IPS-20b (cell line): ENCODE measurements at regions not wholly inside any gene's neighbourhood (a gene's known extent, or its start where the extent isn't known, plus 50 kb on each side); places are given as distances from the start of the nearest gene placed in this dataset.

ENCODE experiments used
- H3K27ac ChIP-seq: one replicate; pipeline ENCODE4 v1.5.1; 2013; ENCODE audit warnings: low read length
- H3K27me3 ChIP-seq: 2 replicates; pipeline ENCODE4 v1.6.1; 2013; ENCODE audit warnings: mild to moderate bottlenecking, low read length, inconsistent platforms; ENCODE audit not compliant: insufficient read depth
- H3K36me3 ChIP-seq: 2 replicates; pipeline ENCODE4 v1.6.1; 2013; ENCODE audit warnings: low read depth, mild to moderate bottlenecking, inconsistent platforms, low read length, moderate library complexity; ENCODE audit not compliant: insufficient read depth
- H3K4me1 ChIP-seq: 2 replicates; pipeline ENCODE4 v1.6.1; 2013; ENCODE audit warnings: mild to moderate bottlenecking, control low read depth, inconsistent platforms, low read length, moderate library complexity; ENCODE audit not compliant: insufficient read depth
- H3K4me3 ChIP-seq: 2 replicates; pipeline ENCODE4 v1.5.1; 2013; ENCODE audit warnings: mild to moderate bottlenecking, low read length, inconsistent platforms
- H3K9ac ChIP-seq: 2 replicates; pipeline ENCODE4 v1.6.1; 2013; ENCODE audit warnings: low read depth, mild to moderate bottlenecking, inconsistent platforms, low read length, moderate library complexity
- H3K9me3 ChIP-seq: 2 replicates; pipeline ENCODE4 v1.6.1; 2013; ENCODE audit warnings: mild to moderate bottlenecking, low read depth, low read length, inconsistent platforms; ENCODE audit not compliant: insufficient read depth

DNA sequence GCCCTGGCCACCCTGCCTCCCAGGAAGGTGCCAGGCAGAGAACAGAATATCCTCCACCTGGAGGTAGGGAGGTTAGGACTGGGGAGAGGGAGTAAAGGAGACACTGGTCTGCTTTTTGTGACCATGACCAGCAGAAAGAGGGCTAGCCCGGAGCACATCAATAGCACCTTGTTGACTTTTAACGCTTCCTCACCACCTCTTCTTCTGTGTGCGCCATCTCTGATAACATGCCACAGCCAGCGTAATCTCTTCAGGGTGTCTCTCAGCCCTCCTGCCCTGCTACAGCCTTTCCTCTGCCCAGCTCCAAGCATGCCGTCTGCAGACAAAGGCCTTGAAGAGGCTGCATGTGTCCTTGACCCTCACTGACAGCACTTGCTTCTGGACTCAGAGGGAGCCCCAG lies 50.9 kb upstream of the GJA5 start:
- Histone ChIP-seq H3K27ac (no peak overlapping the region), H3K4me3 (no peak overlapping the region), H3K36me3 (no peaks in the 10 kb centered on the region), H3K9ac (no peak overlapping the region), H3K27me3 (no peaks in the 10 kb centered on the region), H3K4me1 (peaks cover 3% of the 10 kb centered on the region; the same call in 1 of the 2 replicates), H3K9me3 (no peaks in the 10 kb centered on the region)

DNA sequence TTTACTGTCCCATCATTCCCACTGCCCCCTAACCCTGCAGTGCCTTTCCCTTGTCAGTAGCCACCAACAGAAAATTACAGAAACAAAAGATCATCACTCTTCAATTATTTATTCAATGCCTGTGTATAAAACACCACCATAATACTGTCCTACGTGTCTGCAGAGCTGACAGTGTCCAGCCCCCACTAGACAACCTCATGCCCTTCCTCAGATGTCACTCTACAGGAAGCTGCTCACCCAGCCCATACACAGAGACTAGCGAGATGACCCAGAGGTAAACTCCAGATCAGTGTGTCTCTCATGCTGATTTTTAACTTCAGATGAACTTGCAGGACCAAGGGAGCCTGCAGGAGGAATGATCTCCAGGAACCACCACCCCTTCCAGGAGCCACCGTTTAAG lies 51.3 kb upstream of the GJA5 start:
- no peak overlapping the region for H3K9ac ChIP-seq
- H3K27me3 ChIP-seq = no peaks in the 10 kb centered on the region
- H3K36me3 ChIP-seq = no peaks in the 10 kb centered on the region
- no peak overlapping the region for H3K4me3 ChIP-seq
- peaks cover 3% of the 10 kb centered on the region; the same call in 1 of the 2 replicates for H3K4me1 ChIP-seq
- no peak overlapping the region for H3K27ac ChIP-seq
- H3K9me3 ChIP-seq = no peaks in the 10 kb centered on the region

DNA sequence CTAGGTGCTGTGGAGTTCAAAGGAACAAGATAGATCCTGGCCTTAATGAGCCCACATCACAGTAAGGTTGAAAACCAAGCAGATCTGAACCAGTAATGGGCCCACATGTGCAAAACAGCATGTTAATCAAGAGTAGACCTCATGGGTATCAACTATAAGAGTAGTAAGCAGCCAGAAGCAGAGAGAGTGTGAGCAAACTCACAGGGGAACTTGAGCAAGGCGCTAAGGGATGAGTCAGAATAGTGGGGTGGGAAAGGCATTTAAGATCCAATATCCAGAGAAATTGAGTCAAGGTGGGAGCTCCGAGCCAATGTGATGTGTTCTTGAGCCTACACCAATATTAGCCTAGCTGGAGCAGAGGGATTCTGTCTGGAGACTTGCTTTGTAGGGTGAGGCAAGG lies 52.4 kb upstream of the GJA5 start:
- no peaks in the 10 kb centered on the region for H3K9me3 ChIP-seq
- no peak overlapping the region for H3K9ac ChIP-seq
- no peak overlapping the region for H3K27ac ChIP-seq
- peaks cover 3% of the 10 kb centered on the region; the same call in 1 of the 2 replicates for H3K4me1 ChIP-seq
- no peak overlapping the region for H3K4me3 ChIP-seq
- no peaks in the 10 kb centered on the region for H3K36me3 ChIP-seq
- H3K27me3 ChIP-seq = no peaks in the 10 kb centered on the region

DNA sequence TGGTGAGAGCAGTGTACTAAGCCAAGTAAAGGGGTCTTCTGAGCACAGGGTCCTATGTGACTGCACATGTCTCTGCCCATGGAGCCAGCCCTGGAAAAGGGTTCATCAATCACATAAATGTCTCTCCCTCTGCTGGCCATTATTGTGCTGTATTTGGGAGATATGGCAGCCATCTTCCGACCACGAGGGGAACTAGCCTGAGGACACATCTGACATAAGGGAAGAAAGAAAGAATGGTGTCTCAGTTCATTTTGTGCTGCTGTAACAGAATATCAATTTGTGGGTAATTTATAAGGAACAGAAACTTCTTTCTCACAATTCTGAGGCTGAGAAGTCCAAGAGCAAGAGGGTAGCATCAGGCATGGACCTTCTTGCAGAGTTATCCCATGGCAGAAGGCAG lies 55.1 kb upstream of the GJA5 start:
- H3K9me3 ChIP-seq = no peaks in the 10 kb centered on the region
- H3K9ac ChIP-seq = no peak overlapping the region
- no peaks in the 10 kb centered on the region for H3K36me3 ChIP-seq
- no peak overlapping the region for H3K27ac ChIP-seq
- no peaks in the 10 kb centered on the region for H3K4me1 ChIP-seq
- H3K4me3 ChIP-seq = no peak overlapping the region
- no peaks in the 10 kb centered on the region; the same call in 1 of the 2 replicates for H3K27me3 ChIP-seq

DNA sequence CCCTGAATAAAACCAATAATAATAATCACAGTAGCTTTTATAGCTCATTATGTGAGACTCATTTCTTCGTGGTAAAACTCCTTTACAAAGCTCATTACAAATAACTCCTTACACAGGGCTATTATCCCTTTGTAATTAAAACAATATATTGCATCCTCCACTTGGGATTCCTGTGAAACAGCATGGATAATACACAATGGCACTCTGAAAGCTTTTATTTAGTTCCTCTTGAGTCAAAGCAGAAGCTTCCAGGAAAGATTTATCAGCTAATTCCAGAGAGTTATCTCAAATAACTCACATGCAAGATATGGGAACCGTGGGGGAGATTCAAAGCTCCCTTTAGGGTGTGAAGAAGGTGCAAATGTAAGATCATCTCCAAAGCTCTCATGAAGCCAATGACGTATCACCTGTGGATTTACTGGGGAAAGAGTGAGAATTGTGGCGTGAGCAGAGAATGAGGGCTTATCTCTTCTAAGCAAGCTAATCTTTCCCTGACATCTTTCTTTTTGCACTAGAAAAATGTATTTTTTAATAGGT lies 60.4 kb upstream of the GJA5 start:
- Histone ChIP-seq H3K27me3 (no peaks in the 10 kb centered on the region; the same call in 1 of the 2 replicates), H3K9me3 (no peaks in the 10 kb centered on the region), H3K4me1 (no peaks in the 10 kb centered on the region), H3K27ac (no peak overlapping the region), H3K36me3 (no peaks in the 10 kb centered on the region), H3K4me3 (no peak overlapping the region), H3K9ac (no peak overlapping the region)

DNA sequence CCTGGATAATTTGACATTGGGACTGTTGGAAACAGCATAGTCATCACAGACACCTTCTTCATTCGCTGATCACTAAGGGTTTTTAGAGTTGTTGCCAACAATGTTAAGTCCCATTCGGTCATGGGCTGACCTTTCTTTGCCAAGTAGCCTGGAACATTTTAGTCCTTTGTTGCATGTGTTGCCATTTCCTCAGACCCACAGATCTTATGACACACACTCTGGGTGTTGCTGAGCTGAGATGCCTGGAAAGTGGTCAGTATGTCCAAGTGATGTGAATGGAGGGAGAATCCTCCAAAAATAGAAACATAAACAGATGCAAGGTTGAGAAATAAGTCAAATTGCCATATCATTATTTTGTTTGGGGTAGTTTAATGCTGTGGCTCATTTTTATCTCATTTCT lies 61.5 kb upstream of the GJA5 start:
- Histone ChIP-seq H3K27me3 (no peaks in the 10 kb centered on the region; the same call in 1 of the 2 replicates), H3K9ac (no peak overlapping the region), H3K27ac (no peak overlapping the region), H3K9me3 (no peaks in the 10 kb centered on the region), H3K36me3 (no peaks in the 10 kb centered on the region), H3K4me3 (no peak overlapping the region), H3K4me1 (no peaks in the 10 kb centered on the region)

DNA sequence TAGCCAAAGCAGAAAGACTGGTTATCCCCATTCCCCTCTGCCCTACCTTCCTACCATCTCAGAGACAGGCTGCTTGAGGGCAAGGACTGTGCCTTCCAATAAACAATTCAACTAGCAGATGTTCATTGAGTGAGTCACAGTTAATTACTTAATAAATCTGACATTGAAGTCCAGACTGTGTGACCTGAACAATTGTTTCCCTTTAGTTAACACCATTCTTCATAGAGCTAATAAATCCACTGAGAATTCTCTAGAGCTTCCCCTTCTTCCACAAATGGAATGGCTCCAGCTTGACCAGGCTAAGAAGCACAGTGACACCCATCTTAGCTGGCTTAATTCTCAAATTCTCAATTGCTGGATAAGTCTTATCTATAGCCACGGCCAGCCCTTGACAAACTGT lies 61.9 kb upstream of the GJA5 start:
- no peaks in the 10 kb centered on the region for H3K36me3 ChIP-seq
- H3K4me1 ChIP-seq = no peaks in the 10 kb centered on the region
- H3K9me3 ChIP-seq = no peaks in the 10 kb centered on the region
- H3K27ac ChIP-seq = no peak overlapping the region
- H3K27me3 ChIP-seq = no peaks in the 10 kb centered on the region; the same call in 1 of the 2 replicates
- H3K9ac ChIP-seq = no peak overlapping the region
- no peak overlapping the region for H3K4me3 ChIP-seq

DNA sequence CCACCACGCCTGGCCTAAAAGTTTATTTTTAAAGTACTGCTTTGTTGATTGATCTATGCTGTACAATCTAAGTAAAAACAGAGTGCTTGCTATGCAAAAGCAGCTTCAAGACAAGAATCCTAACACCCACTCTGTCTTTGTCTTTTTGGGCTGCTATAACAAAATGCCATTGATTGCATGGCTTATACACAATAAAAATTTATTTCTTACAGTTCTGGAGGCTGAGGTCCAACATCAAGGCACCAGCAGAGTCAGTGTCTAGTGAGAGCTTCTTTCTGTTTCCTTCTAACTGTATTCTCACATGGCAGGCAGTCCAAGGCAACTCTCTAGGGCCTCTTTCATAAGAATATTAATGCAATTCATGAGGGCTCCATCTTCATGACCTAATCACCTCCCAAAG lies 63.6 kb upstream of the GJA5 start:
- no peaks in the 10 kb centered on the region for H3K4me1 ChIP-seq
- H3K9ac ChIP-seq = no peak overlapping the region
- H3K27me3 ChIP-seq = no peaks in the 10 kb centered on the region
- H3K27ac ChIP-seq = no peak overlapping the region
- H3K4me3 ChIP-seq = no peak overlapping the region
- H3K36me3 ChIP-seq = no peaks in the 10 kb centered on the region
- H3K9me3 ChIP-seq = no peaks in the 10 kb centered on the region

DNA sequence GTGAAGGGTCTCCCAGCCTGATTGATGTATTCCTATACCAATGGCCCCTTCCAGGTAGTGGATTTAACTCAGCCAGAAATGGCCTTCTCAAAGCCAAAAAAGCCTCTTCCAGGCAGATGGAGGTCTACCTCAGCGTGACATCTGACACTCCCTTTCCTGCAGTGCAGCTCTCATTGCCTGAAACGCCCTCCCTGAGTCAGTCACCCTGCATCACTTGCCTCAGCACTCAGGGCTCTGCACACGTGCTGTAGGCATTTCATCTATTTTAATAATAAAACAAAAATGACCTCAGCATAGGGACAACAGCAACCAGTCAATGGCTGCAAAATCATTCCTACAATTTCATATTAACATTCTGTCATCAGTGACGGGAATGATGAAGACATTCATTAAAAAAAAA lies 64.4 kb upstream of the GJA5 start:
- H3K27ac ChIP-seq = no peak overlapping the region
- no peaks in the 10 kb centered on the region for H3K4me1 ChIP-seq
- H3K4me3 ChIP-seq = no peak overlapping the region
- no peaks in the 10 kb centered on the region for H3K9me3 ChIP-seq
- no peaks in the 10 kb centered on the region for H3K36me3 ChIP-seq
- no peaks in the 10 kb centered on the region for H3K27me3 ChIP-seq
- no peak overlapping the region for H3K9ac ChIP-seq

DNA sequence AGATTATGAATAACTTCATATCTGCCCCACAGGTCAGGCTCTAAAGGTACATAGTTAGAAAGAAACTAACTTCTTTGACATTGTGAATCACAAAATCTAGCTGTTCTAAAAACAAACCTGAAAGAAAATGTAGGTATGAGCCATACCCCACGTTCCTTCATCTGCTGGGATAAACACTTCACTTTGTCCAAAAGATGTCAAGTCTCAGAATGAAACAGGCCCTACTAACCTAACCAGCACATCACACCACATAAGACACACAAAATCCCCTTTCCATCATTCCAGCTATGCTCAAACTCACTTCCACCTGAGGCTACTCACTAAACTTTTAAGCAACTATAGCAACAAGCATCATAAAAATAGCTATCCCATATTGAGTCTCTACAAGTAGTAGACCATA lies 65.2 kb upstream of the GJA5 start:
- no peak overlapping the region for H3K9ac ChIP-seq
- no peaks in the 10 kb centered on the region for H3K4me1 ChIP-seq
- H3K4me3 ChIP-seq = no peak overlapping the region
- H3K27me3 ChIP-seq = no peaks in the 10 kb centered on the region
- H3K27ac ChIP-seq = no peak overlapping the region
- no peaks in the 10 kb centered on the region for H3K9me3 ChIP-seq
- no peaks in the 10 kb centered on the region for H3K36me3 ChIP-seq

DNA sequence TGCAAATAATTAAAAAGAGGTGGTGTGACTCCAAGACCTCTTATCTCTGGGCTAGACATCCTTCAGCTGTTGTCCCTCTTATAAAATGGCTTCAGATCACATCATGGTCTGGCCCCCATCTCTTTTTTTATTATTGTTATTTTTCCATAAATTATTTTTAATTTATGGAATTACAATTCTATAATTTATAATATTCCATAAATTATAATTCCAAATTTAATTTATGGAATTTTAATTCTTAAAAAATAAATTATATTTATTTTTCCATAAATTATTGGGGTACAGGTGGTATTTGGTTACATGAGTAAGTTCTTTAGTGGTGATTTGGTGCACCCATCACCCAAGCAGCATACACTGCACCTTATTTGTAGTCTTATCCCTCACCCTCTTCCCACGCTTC lies 65.9 kb upstream of the GJA5 start:
- H3K4me3 ChIP-seq = no peak overlapping the region
- H3K9ac ChIP-seq = no peak overlapping the region
- H3K27me3 ChIP-seq = no peaks in the 10 kb centered on the region
- no peaks in the 10 kb centered on the region for H3K4me1 ChIP-seq
- no peaks in the 10 kb centered on the region for H3K36me3 ChIP-seq
- no peaks in the 10 kb centered on the region for H3K9me3 ChIP-seq
- no peak overlapping the region for H3K27ac ChIP-seq

DNA sequence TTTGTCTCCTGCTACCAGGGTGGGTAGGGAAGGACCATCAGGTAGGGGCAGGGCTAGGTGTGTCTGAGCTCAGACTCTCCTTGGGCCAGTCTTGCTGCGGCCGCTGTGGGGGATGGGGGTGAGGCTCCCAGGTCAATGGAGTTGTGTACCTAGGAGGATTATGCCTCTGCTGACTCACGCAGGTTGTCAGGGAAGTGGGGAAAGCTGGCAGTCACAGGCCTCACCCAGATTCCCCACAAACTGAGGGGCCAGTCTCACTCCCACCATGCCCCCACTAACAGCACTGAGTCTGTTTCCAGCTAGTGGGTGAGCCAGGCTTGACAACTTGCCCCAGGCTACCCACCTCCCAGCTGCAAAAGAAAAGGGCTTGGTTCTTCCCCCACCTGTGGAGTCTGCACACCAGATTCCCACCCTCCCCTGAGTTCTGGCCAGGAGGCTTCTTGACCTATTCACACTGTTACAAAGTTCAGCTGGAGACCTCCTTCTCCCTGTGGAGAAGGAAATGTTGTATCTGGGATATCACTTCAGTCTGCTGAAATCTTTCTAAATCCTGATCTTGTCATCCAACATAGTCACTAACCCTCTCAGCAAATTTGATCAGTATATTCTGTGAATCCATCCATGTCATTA lies 69.2 kb upstream of the GJA8 start:
- Histone ChIP-seq H3K4me1 (peaks cover 49% of the 10 kb centered on the region), H3K4me3 (peak overlapping the region; percentile 48; the same call in 1 of the 2 replicates), H3K27ac (peak overlapping the region; percentile 5), H3K9ac (peak overlapping the region; percentile 58), H3K9me3 (no peaks in the 10 kb centered on the region), H3K27me3 (peaks cover 6% of the 10 kb centered on the region; the same call in 1 of the 2 replicates), H3K36me3 (no peaks in the 10 kb centered on the region)
